Ovary (tissue), 7 donors: ENCODE measurements at regions not wholly inside any gene's neighbourhood (a gene's known extent, or its start where the extent isn't known, plus 50 kb on each side); places are given as distances from the start of the nearest gene placed in this dataset.

Source experiments
- DNase-seq, 5 donors: peaks; one replicate each; pipeline ENCODE4 v3.0.0-alpha.2; 2019 to 2020
- H3K27ac ChIP-seq, 2 donors: fragments of 200-600 bp; one replicate each; pipeline versions ENCODE4 v1.5.1 to v1.8.0; 2019 to 2022
- H3K27me3 ChIP-seq: fragments of 200-600 bp; one replicate; pipeline ENCODE4 v1.8.0; 2022
- H3K36me3 ChIP-seq: fragments of 200-600 bp; sonication (generic); one replicate; pipeline ENCODE4 v1.5.1; 2019
- H3K4me1 ChIP-seq: one replicate; pipeline ENCODE4 v1.8.1; 2013; ENCODE audit warnings: mild to moderate bottlenecking, moderate library complexity; ENCODE audit not compliant: insufficient read depth
- H3K4me3 ChIP-seq: fragments of 200-600 bp; sonication (generic); one replicate; pipeline ENCODE4 v1.5.1; 2017
- H3K9me3 ChIP-seq, 2 donors: fragments of 200-600 bp in 1 of 2; sonication (generic) in 1 of 2; one replicate each; pipeline versions ENCODE4 v1.5.1 to v1.8.1; 2013 to 2019; ENCODE audit warnings: mild to moderate bottlenecking in 1 of 2, moderate library complexity in 1 of 2
- CTCF ChIP-seq, 3 donors: fragments of 450-650 bp in 2 of 3; fragments of 200-600 bp in 1 of 3; IDR thresholded peaks; one replicate each; pipeline versions ENCODE4 v1.5.1 to v1.8.0; 2016 to 2022; ENCODE audit warnings: antibody characterized with exemption in 3 of 3, mild to moderate bottlenecking in 1 of 3
- EP300 ChIP-seq: sonication (generic); formaldehyde crosslinking; IDR thresholded peaks from one replicate; pipeline ENCODE4 v1.6.1; 2017; ENCODE audit warnings: antibody characterized with exemption
- POLR2A ChIP-seq: fragments of 450-650 bp; IDR thresholded peaks from one replicate; pipeline ENCODE4 v1.6.1; 2017; ENCODE audit warnings: antibody characterized with exemption, mild to moderate bottlenecking, moderate library complexity
- WGBS, 3 donors: extraction: QIAGEN DNeasy Blood & Tissue Kit in 1 of 3; methylation state at CpG; one replicate each; pipeline versions ENCODE4 v1.1.5 to v1.1.7; 2013 to 2017; 5-methylcytosine and 5-hydroxymethylcytosine counted together
- intact Hi-C, 4 donors: fragments of 100-400 bp; cut with DNase I; formaldehyde crosslinking; loops; one replicate each; pipeline versions ENCODE4 v1.11.0 to v1.15.1; 2022 to 2023
- donor health status: DM: no; HTN: no; CAD: no; lungs with moderate emphysema.
- donor health status: DM: no; HTN: no; CAD: no.
- donor health status: Bipolar disorder and iron deficiency.
- donor health status: DM: no; HTN: no; CAD: no.
- donor health status: DM: yes; HTN: yes; CAD: no.

GRCh38 chr4:59247032-59247431 is 1953.1 kb upstream of the ADGRL3 start:
- intact Hi-C loops, result no loop called here
- 4 to 12% (median 5%) methylated on average over 1 of the region's 1 CpG for WGBS, 3 donors
- no peaks in the 10 kb centered on the region for H3K9me3 ChIP-seq
- H3K4me1 ChIP-seq, result no peaks in the 10 kb centered on the region
- H3K27ac ChIP-seq, result no peak overlapping the region
- no peak for TF ChIP-seq EP300
- TF ChIP-seq POLR2A, result no peak
- TF ChIP-seq CTCF (IDR thresholded peaks at IDR 0.05), result no peak
- no peaks in the 10 kb centered on the region for H3K27me3 ChIP-seq
- H3K36me3 ChIP-seq, result no peaks in the 10 kb centered on the region
- no peak overlapping the region for H3K4me3 ChIP-seq
- no peak for DNase-seq

- Histone ChIP-seq H3K27me3 (no peaks in the 10 kb centered on the region), H3K9me3 (no peaks in the 10 kb centered on the region), H3K4me3 (no peak overlapping the region), H3K36me3 (no peaks in the 10 kb centered on the region), H3K4me1 (no peaks in the 10 kb centered on the region), H3K27ac (no peak overlapping the region)
- TF ChIP-seq POLR2A, result no peak
- TF ChIP-seq CTCF (IDR thresholded peaks at IDR 0.05), result no peak
- no peak for TF ChIP-seq EP300
- 64 to 76% (median 72%) methylated on average over 1 of the region's 1 CpG for WGBS, 3 donors
- intact Hi-C loops, result no loop called here
- DNase-seq, result no peak
Measured at GRCh38 chr4:59248313-59248712, 1951.8 kb upstream of the ADGRL3 start.

- no peaks in the 10 kb centered on the region for H3K36me3 ChIP-seq
- no peaks in the 10 kb centered on the region for H3K27me3 ChIP-seq
- DNase-seq, result no peak
- H3K4me1 ChIP-seq, result no peaks in the 10 kb centered on the region
- TF ChIP-seq POLR2A, result no peak
- TF ChIP-seq EP300, result no peak
- TF ChIP-seq CTCF (IDR thresholded peaks at IDR 0.05), result no peak
- no peak overlapping the region for H3K4me3 ChIP-seq
- H3K9me3 ChIP-seq, result no peaks in the 10 kb centered on the region
- H3K27ac ChIP-seq, result no peak overlapping the region
- 46 to 90% (median 60%) methylated on average over 2 of the region's 2 CpGs for WGBS, 3 donors
- intact Hi-C loops, result no loop called here
Measured at GRCh38 chr4:59249110-59249509, 1951.0 kb upstream of the ADGRL3 start.

GRCh38 chr4:59258002-59258401 is 1942.1 kb upstream of the ADGRL3 start:
- Histone ChIP-seq H3K36me3 (no peaks in the 10 kb centered on the region), H3K4me1 (no peaks in the 10 kb centered on the region), H3K27me3 (no peaks in the 10 kb centered on the region), H3K9me3 (no peaks in the 10 kb centered on the region), H3K4me3 (no peak overlapping the region), H3K27ac (no peak overlapping the region)
- no peak for DNase-seq
- WGBS, 3 donors, result 65 to 75% (median 71%) methylated on average over 2 of the region's 2 CpGs
- intact Hi-C loops, result no loop called here
- no peak for TF ChIP-seq POLR2A
- TF ChIP-seq CTCF (IDR thresholded peaks at IDR 0.05), result no peak
- TF ChIP-seq EP300, result no peak

- Histone ChIP-seq H3K4me3 (no peak overlapping the region), H3K36me3 (no peaks in the 10 kb centered on the region), H3K9me3 (no peaks in the 10 kb centered on the region), H3K27me3 (no peaks in the 10 kb centered on the region), H3K27ac (no peak overlapping the region), H3K4me1 (no peaks in the 10 kb centered on the region)
- DNase-seq, result no peak
- intact Hi-C loops, result no loop called here
- TF ChIP-seq CTCF (IDR thresholded peaks at IDR 0.05) (no peak), POLR2A (no peak), EP300 (no peak)
Measured at GRCh38 chr4:59307609-59308008, 1892.5 kb upstream of the ADGRL3 start.
